ENCODE measurements at regions not wholly inside any gene's neighbourhood (a gene's known extent, or its start where the extent isn't known, plus 50 kb on each side); places are given as distances from the start of the nearest gene placed in this dataset.
"Not testable (repeated sequence)": the region's sequence is repeated elsewhere in the genome, so short reads cannot be mapped to it uniquely, and the experiment has no call there.

DNA sequence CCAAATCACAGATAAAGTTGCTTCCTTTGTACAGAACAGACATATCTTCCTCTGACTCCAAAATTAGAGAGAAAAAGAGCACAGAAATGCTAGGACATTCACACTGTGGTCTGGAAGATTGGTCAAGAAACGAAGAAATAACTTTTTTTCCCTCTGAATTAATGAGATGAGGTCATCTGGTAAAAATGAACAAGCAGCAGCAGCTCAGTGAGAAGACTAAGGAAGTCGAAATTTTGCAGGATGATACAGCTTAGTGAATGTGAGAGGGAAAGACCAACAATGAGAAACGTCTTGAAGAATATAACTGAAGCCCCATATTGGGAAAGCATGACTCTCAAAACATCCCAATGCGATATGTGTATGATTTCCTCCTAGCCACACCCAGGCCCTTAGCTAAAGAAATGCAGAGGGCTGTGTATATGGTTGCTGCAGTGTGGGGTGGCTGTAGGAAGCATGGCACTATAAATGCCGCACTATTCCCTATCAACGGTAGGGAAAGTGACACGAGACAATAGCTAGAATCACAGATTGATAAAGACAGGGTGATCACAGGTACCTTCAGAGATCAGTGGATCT, 208.6 kb downstream of the VEGFC start:
- DNase-seq = no peak

DNA sequence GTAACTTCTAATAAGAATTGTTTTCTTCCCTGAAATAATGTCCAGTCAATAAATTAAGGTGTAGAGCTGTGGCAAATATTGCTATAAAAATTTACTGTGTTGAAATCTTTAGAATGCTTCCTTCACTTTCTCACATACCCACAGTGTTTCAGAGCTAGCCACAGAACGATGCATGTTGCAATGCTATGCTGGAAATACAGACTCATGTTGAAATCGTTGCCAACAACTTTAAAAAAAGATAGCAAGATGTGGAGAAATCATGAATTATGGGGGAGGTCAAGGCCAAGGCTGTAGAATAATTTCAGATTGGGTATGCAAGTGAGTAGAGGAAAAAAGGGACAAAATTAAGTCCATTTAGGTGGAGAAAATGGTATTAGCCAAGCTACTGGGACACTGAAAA, 204.8 kb downstream of the VEGFC start:
- peak; percentile 6 for DNase-seq

DNA sequence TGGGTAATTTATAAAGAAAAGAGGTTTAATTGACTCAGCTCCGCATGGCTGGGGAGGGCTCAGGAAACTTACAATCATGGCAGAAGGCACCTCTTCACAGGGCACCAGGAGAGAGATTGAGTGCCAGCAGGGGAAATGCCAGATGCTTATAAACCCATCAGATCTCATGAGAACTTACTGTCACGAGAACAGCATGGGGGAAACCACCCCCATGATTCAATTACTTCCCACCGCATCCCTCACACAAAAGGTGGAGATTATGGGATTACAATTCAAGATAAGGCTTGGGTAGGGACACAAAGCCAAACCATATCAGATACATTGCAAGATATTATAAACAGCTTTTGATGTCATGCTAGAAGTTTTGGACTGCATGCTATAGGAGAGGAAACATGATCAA, 204.3 kb downstream of the VEGFC start:
- no peak for DNase-seq

DNA sequence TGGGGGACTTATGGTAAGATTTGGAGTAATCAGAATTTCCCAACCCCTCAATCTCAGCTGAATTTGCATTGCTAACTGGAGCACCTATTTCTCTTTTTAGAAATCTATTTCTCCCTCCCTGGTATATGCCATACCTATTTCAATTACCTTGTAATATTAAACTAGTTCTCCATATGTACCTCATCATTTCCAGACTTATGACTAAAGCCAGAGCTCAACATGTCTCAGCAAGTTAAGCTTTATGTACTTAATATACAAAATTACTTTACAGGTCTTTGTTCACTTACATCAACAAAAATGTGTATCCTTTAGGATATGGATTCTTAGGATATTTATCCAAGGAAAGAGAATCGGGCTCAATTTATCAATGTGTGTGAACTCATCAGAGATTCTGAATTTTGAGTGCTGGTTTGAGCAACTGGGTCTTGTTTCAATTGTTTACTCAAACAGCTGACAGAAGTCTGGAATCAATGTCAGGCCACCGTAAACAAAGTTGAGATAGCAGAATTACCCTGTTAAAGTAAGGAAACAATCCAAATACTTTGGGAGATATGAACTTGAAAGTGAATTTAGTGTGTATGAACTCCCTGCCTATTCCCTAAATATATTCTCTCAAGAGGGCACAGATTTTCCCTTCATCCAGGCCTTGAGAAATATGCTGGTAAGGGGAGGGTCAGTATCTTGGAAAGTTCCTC, 199.6 kb downstream of the VEGFC start:
- DNase-seq = no peak

DNA sequence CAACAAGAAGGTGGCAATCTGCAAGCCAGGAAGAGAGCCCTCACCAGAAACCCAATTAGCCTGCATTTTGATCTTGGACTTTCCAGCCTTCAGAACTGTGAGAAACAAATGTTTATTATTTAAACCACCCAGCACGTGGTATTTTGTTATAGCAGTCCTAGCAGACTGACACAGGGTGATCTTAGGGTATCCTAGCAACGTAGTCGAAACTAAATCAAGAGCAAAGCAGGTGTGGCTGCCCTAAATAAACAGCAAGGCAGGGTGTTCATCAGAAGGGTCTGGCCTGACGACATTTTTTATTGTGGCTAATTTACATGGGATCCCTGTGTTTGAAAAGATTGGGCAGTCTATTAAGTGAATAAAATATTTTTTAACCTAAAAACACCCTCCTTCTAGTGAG, 198.8 kb downstream of the VEGFC start:
- no peak for DNase-seq

DNA sequence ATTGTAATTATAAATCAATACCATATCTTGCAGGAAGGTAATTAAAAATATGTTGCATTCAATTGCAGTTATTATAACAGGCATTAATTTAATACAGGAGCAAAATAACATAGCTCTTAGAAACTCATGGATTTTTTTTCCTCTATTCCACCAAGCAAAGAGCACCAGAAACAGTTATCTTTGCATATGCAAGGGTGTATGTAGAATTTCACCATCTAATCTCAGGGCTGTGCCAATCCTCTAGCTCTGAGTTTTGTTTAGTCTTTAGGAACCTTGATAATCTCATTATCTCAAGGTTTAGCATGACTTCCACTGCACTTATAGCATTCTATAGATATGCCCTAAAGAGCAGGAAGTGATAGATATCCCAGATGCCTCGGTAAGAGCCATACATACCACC, 197.5 kb downstream of the VEGFC start:
- DNase-seq = no peak

DNA sequence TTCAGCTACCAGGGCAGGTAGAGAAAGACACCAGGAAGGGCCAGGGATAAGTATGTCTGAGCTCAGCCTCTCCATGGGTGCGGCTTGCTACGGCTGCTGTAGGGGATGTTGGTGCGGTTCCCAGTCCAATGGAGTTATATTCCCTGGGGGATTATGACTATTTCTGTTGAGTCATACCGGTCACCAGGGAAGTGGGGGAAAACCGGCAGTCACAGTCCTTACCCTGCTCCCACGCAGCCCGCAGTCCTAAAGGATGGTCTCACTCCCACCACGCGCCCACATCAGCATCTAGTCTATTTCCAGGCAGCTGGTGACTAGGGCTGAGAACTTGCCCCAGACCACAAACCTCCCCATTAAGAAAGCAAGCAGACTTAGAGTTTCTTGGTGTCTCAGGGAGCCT, 191.6 kb downstream of the VEGFC start:
- no peak for DNase-seq

GRCh38 chr4:176607807-176608206, 184.9 kb downstream of the VEGFC start:
- no peak for DNase-seq

DNA sequence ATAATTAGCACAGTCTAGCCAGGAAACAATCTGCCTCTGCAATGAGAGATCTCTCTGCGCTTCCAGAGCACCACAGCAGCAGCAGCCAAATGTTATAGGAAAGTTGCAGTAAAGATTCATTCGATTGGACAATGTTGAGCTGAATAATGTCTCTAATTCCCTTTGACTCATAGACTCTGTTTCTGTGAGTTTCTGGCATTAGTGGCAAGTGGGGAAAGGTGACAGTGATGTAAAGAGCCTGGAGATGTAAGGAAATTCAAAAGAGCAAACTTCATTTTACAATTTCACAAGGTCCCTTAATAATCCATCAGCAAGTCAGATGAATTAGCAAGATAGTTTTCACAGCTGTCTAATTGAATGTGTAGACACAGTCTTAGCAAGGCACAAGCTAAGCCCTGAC, 184.4 kb downstream of the VEGFC start:
- no peak for DNase-seq

GRCh38 chr4:176610594-176610993, 182.1 kb downstream of the VEGFC start:
- DNase-seq = no peak

DNA sequence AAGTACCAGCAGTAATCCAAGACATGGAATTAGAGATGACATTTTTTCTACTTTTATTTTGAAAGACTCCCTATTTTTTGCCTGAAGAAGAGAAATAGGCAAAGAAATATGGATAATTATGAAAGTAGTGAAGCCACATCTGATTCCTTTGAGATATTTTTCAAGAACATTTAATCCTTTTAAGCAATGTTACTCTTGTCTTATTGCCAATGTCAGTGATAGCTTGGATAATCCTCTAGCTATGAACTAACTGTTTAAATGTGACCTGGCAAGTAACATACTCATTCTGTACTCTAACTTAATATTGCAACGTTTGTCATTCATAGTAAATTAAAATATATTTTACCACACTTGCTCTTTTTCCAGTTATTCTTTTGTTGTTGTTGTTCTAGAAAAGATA, 181.3 kb downstream of the VEGFC start:
- DNase-seq = no peak

DNA sequence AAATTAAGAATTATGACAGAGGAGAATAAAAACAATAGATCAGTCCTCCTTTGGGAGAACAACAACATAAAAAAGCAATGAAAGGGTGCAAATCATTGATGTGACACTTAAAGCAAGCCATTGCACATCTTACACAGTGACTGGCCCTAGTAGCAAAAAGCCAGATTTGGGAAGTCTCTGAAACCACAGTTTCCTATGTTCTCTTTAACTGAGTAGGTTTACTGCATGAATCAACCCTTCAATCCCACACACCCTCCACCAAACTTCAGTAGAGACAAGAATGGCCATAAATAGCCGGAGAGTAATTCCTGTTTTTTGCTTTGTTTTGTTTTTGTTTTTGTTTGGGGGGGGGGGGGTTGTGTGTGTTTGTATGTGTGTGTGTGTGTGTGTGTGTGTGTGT, 180.8 kb downstream of the VEGFC start:
- peak; percentile 6 for DNase-seq

DNA sequence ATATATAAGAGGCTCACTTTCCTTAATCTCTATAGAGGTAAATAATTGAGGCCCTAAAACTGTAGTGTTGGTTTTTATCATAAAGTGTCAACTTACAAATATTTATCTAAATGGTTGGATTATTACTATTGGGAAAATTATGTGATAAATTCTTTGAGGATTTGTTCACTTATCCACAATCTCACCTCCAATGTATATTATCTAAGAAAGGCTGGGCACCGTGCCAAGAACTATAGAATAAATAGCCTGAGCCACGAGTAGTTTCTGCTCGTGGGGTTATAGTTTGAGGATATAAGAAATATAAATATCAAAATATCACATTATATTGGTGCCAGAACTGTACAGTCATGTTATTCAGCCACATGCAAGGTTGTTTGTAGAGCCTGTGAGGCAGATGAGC, 177.9 kb downstream of the VEGFC start:
- no peak for DNase-seq

DNA sequence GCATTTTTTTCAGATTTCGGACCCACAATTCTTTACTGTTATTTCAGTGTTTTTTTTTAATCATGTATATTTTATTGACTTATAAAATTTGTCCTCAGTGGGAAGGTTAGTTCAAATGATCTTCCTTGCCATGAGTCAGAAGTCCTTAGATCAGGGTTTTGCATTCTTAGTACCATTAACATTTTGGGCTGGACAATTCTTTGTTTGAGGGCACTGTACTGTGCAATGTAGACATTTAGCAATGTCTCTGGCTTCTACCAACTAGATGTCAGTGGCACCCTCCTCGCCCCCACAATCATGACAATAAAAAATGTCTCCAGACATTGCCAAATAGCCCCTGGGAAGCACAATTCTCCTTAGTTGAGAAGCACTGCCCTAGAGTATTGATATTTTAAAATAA, 176.6 kb downstream of the VEGFC start:
- DNase-seq = no peak

DNA sequence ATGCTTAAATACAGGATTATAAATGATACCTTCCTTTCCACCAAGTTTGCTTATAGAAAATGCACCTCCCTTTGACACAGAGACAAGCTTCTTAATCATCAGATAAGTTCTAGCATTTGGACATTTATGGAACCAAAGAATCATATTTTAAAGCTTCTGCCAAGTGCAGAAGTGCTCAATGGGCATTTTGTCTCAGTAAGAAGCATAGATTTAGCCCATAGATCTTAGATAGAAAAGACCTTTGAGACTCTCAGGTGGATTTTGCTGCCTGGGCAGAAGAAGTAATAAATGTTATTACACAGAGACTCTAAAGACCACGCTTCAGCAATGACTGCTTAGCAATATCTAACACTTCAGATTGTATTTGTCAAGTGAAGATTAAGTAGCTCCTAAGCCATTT, 174.6 kb downstream of the VEGFC start:
- DNase-seq = no peak

DNA sequence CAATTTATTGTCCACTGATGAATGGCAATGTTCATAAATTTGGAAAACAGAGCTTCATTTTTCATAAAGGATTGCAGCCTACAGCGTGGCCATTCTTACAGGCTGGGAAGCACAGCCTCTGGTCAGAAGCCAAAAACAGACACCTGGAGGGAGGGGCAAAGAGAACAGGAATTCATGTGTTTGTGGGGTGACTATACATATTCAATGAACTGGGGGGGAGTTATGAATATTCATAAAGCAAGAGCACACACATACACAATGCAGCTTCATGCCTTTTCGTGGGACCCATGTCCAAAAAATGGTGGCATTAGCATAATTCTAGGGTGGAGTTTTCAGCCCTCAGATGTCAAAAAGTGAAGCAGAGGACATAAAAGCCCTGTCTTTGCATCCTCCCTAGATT, 173.3 kb downstream of the VEGFC start:
- DNase-seq = no peak

DNA sequence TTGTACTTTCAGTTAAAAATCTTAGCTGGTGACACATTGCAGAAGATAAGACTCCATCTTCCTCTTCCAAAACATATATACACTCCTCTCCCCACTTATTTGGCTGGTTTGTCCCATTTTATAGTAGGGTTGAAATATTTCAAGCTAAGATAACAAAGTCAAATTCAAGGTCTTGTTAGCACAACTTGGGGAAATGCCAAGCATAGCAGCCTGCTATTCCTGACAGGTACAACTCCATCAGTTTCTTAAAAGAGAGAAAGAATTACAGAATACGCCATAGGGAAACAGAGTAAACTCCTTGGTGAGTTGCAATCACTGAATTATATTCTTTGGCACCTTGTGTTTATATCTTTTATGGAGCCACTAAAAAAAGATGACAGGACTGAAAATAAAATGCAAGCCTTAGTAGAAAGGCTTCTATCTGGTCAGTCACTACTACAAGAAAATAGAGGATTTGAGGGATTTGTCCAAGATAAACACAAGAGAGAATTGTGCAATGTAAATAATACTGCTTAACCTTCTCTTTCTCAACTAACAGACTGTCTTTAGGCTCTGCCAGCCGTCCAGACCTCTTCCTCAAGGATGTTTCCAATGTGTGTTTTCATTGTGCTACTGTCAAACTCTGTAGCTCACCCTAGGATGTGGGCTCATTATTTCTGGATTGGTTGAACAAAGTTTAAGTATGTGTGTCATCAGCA, 170.3 kb downstream of the VEGFC start:
- no peak for DNase-seq

DNA sequence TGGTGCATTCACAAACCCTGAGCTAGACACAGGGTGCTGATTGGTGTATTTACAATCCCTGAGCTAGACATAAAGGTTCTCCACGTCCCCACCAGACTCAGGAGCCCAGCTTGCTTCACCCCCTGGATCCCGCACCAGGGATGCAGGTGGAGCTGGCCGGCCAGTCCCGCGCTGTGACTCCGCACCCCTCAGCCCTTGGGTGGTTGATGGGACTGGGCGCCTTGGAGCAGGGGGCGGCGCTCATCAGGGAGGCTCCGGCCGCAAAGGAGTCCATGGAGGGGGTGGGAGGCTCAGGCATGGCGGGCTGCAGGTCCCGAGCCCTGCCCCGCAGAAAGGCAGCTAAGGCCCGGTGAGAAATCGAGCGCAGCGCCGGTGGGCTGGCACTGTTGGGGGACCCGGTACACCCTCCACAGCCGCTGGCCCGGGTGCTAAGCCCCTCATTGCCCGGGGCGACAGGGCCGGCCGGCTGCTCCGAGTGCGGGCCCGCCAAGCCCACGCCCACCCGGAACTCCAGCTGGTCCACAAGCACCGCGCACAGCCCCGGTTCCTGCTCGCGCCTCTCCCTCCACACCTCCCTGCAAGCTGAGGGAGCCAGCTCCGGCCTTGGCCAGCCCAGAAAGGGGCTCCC, 167.6 kb downstream of the VEGFC start:
- not testable (repeated sequence) for DNase-seq

GRCh38 chr4:176627916-176628315, 164.8 kb downstream of the VEGFC start:
- no peak for DNase-seq

DNA sequence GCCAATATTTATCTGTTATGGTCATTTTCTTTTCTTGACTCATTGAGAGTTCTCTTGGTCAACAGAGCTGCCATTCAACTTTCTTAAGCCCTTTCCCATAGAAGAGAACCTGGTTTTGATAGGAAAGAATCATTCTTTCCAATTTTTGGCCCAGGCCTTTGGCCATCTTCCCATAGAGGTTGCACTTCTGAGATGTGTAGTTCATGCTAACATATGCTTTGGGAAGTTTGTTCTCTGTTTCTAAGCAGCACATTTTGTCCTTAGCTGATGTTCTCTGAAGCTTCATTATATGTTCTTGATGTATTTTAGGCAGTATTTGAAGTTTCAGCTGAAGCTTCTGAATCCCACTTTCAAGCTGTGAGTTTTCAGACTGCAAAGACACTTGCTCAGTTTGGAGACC, 161.1 kb downstream of the VEGFC start:
- no peak for DNase-seq
